Sigmoid colon (tissue), 6 donors: ENCODE measurements at regions not wholly inside any gene's neighbourhood (a gene's known extent, or its start where the extent isn't known, plus 50 kb on each side); places are given as distances from the start of the nearest gene placed in this dataset.

Source experiments
- DNase-seq: peaks from one replicate; pipeline ENCODE4 v3.0.0-alpha.2; 2019
- H3K27ac ChIP-seq, 4 donors: fragments of 200-600 bp; sonication (generic); one replicate each; pipeline ENCODE4 v1.5.1; 2016 to 2019; ENCODE audit warnings: mild to moderate bottlenecking in 1 of 4
- H3K27me3 ChIP-seq, 3 donors: fragments of 200-600 bp; sonication (generic); one replicate each; pipeline ENCODE4 v1.5.1; 2019; ENCODE audit warnings: mild to moderate bottlenecking in 1 of 3
- H3K36me3 ChIP-seq, 4 donors: fragments of 200-600 bp; sonication (generic); one replicate each; pipeline ENCODE4 v1.5.1; 2016 to 2019
- H3K4me1 ChIP-seq, 4 donors: fragments of 200-600 bp; sonication (generic); one replicate each; pipeline ENCODE4 v1.5.1; 2017 to 2019
- H3K4me3 ChIP-seq, 4 donors: fragments of 200-600 bp; sonication (generic); one replicate each; pipeline ENCODE4 v1.5.1; 2017 to 2019; ENCODE audit warnings: mild to moderate bottlenecking in 2 of 4, moderate library complexity in 1 of 4
- H3K9me3 ChIP-seq, 4 donors: fragments of 200-600 bp in 3 of 4; sonication (generic) in 3 of 4; one replicate each; pipeline versions ENCODE4 v1.5.1 to v1.6.1; 2013 to 2019
- EP300 ChIP-seq, 4 donors: sonication (generic); formaldehyde crosslinking; IDR thresholded peaks; one replicate each; pipeline ENCODE4 v1.6.1; 2017; ENCODE audit warnings: antibody characterized with exemption in 4 of 4
- POLR2A ChIP-seq, 2 donors: fragments of 450-650 bp; IDR thresholded peaks; one replicate each; pipeline ENCODE4 v1.6.1; 2016; ENCODE audit warnings: antibody characterized with exemption in 2 of 2, mild to moderate bottlenecking in 2 of 2, moderate library complexity in 2 of 2
- POLR2AphosphoS5 ChIP-seq, 4 donors: sonication (generic); formaldehyde crosslinking; IDR thresholded peaks; one replicate each; pipeline ENCODE4 v1.6.1; 2017; ENCODE audit warnings: antibody characterized with exemption in 4 of 4
- WGBS, 2 donors: extraction: QIAGEN DNeasy Blood & Tissue Kit; methylation state at CpG; one replicate each; pipeline ENCODE4 v1.1.7; 2013; 5-methylcytosine and 5-hydroxymethylcytosine counted together
- intact Hi-C: fragments of 100-400 bp; cut with DNase I; formaldehyde crosslinking; loops from one replicate; pipeline ENCODE4 v1.15.1; 2023
- TF ChIP-seq, protein P1 (sequence below), 4 experiments: fragments of 450-650 bp in 3 of 4; fragments of 200-600 bp in 1 of 4; IDR thresholded peaks; one replicate each; pipeline ENCODE4 v1.5.1; 2016 to 2019; ENCODE audit warnings: antibody characterized with exemption in 4 of 4, mild to moderate bottlenecking in 3 of 4, moderate library complexity in 2 of 4
- donor health status: healthy with polysubstance abuse.
- donor health status: healthy.

DNA sequence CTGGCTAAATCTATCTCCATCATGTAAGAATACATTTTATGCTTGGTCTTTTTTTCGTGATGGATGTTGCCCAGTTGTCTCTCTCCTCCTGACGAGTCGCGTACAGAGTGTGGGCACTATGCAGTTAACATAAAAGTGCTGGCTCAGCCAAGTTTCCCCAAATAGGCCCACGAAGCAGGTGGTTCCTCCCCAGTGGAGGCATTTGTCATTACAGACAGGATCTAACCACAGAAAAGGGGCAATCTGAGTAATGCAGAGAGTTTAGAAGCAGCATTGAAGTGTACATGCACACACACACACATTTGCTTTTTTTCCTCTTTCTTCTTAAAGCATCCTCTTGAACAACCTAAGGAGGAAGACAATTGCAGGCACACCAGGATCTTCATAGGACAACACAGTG lies 188.7 kb upstream of the VCX start:
- Histone ChIP-seq H3K4me3 (no peak overlapping the region), H3K36me3 (no peaks in the 10 kb centered on the region), H3K27me3 (no peaks in the 10 kb centered on the region), H3K4me1 (no peaks in the 10 kb centered on the region), H3K9me3 (no peaks in the 10 kb centered on the region), H3K27ac (no peak overlapping the region)
- intact Hi-C loops = no loop called here
- no peak for DNase-seq
- WGBS, 2 donors = 65 to 66% methylated on average over 5 of the region's 5 CpGs
- TF ChIP-seq EP300 (IDR thresholded peaks at IDR 0.05) (no peak), POLR2A (IDR thresholded peaks at IDR 0.05) (no peak), POLR2AphosphoS5 (IDR thresholded peaks at IDR 0.05) (no peak)
- TF ChIP-seq, protein P1, sequence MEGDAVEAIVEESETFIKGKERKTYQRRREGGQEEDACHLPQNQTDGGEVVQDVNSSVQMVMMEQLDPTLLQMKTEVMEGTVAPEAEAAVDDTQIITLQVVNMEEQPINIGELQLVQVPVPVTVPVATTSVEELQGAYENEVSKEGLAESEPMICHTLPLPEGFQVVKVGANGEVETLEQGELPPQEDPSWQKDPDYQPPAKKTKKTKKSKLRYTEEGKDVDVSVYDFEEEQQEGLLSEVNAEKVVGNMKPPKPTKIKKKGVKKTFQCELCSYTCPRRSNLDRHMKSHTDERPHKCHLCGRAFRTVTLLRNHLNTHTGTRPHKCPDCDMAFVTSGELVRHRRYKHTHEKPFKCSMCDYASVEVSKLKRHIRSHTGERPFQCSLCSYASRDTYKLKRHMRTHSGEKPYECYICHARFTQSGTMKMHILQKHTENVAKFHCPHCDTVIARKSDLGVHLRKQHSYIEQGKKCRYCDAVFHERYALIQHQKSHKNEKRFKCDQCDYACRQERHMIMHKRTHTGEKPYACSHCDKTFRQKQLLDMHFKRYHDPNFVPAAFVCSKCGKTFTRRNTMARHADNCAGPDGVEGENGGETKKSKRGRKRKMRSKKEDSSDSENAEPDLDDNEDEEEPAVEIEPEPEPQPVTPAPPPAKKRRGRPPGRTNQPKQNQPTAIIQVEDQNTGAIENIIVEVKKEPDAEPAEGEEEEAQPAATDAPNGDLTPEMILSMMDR (IDR thresholded peaks at IDR 0.05) = no peak

DNA sequence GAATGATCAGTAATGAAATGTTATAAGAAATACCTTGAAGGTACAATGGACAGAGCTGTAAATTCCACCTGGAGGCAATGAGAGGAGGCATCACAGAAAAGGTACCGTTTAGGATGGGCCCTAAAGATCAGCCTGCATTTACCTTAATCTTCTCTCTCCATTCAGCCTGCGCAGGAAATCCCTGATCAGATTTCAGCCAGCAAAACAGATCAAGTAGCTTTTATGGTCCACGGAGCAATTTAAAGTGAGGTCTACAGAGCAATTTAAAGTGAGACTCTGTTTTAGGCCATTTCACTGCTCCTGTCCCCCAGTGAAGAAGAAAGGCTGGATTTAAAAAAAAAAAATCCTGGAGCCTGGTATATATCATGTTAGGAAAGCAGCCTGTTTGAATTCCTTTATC lies 195.1 kb upstream of the VCX start:
- Histone ChIP-seq H3K9me3 (no peaks in the 10 kb centered on the region), H3K4me3 (no peak overlapping the region), H3K27ac (no peak overlapping the region), H3K27me3 (no peaks in the 10 kb centered on the region), H3K36me3 (no peaks in the 10 kb centered on the region), H3K4me1 (no peaks in the 10 kb centered on the region)
- no peak for DNase-seq
- 21 to 23% methylated on average over 3 of the region's 3 CpGs for WGBS, 2 donors
- TF ChIP-seq, protein P1 (IDR thresholded peaks at IDR 0.05) = no peak
- TF ChIP-seq POLR2A (IDR thresholded peaks at IDR 0.05) (no peak), EP300 (IDR thresholded peaks at IDR 0.05) (no peak), POLR2AphosphoS5 (IDR thresholded peaks at IDR 0.05) (no peak)
- intact Hi-C loops = no loop called here

- Histone ChIP-seq H3K36me3 (no peaks in the 10 kb centered on the region), H3K27ac (no peak overlapping the region), H3K4me1 (no peaks in the 10 kb centered on the region), H3K27me3 (no peaks in the 10 kb centered on the region), H3K4me3 (no peak overlapping the region), H3K9me3 (no peaks in the 10 kb centered on the region)
- intact Hi-C loops = no loop called here
- DNase-seq = no peak
- WGBS, 2 donors = 83 to 90% methylated on average over 2 of the region's 2 CpGs
- no peak for TF ChIP-seq POLR2AphosphoS5 (IDR thresholded peaks at IDR 0.05)
- no peak for TF ChIP-seq POLR2A (IDR thresholded peaks at IDR 0.05)
- TF ChIP-seq, protein P1 (IDR thresholded peaks at IDR 0.05) = no peak
- TF ChIP-seq EP300 (IDR thresholded peaks at IDR 0.05) = no peak
Observed at GRCh38 chrX:7641141-7641540, 201.8 kb upstream of the VCX start.

- WGBS, 2 donors = 23 to 75% methylated on average over 2 of the region's 2 CpGs
- no peak for DNase-seq
- H3K27ac ChIP-seq = no peak overlapping the region
- intact Hi-C loops = no loop called here
- no peak overlapping the region for H3K4me3 ChIP-seq
- H3K9me3 ChIP-seq = no peaks in the 10 kb centered on the region
- no peaks in the 10 kb centered on the region for H3K4me1 ChIP-seq
- no peaks in the 10 kb centered on the region for H3K36me3 ChIP-seq
- H3K27me3 ChIP-seq = no peaks in the 10 kb centered on the region
- TF ChIP-seq POLR2A (IDR thresholded peaks at IDR 0.05) = no peak
- TF ChIP-seq, protein P1 (IDR thresholded peaks at IDR 0.05) = no peak
- no peak for TF ChIP-seq POLR2AphosphoS5 (IDR thresholded peaks at IDR 0.05)
- TF ChIP-seq EP300 (IDR thresholded peaks at IDR 0.05) = no peak
Observed at GRCh38 chrX:7640392-7640791, 202.6 kb upstream of the VCX start.

DNA sequence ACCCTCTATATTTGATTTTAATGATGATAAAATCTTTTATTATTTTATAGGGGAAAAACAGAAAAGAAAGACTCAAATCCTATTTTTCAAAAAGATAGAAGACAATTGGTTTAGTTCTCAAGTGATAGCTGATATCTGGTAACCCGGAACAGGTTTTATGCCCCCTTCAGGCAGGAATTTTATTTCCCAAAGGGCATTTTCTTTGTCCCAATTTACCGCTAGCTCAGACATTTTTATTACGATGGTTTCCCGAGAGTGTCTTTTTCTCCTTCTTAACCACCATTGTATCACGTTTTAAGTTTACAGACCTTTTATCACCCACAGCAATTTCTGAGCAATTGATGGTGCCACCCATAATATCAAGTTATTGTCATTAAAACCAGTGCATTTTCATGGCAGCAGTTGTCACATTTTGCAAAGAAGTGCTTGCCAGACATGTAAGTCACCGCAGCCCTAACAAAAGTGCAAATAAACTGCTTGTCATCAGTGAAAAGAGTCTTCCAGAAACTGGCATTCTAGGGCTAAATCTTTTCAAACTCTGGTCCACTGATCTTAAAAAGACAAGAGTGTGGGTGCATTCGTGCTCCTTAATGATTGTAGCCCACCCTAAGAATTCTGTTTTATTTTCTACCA lies 204.8 kb upstream of the VCX start:
- Histone ChIP-seq H3K27me3 (no peaks in the 10 kb centered on the region), H3K9me3 (no peaks in the 10 kb centered on the region), H3K4me1 (no peaks in the 10 kb centered on the region), H3K36me3 (no peaks in the 10 kb centered on the region), H3K4me3 (no peak overlapping the region), H3K27ac (no peak overlapping the region)
- TF ChIP-seq, protein P1 (IDR thresholded peaks at IDR 0.05) = no peak
- no peak for TF ChIP-seq POLR2AphosphoS5 (IDR thresholded peaks at IDR 0.05)
- no peak for TF ChIP-seq EP300 (IDR thresholded peaks at IDR 0.05)
- no peak for TF ChIP-seq POLR2A (IDR thresholded peaks at IDR 0.05)
- no peak for DNase-seq
- WGBS, 2 donors = 74 to 82% methylated on average over 7 of the region's 7 CpGs
- intact Hi-C loops = no loop called here
